GM21367 (cell line): ENCODE measurements at regions not wholly inside any gene's neighbourhood (a gene's known extent, or its start where the extent isn't known, plus 50 kb on each side); places are given as distances from the start of the nearest gene placed in this dataset.

Experiments used
- ATAC-seq: cut with Tn5 transposase; IDR thresholded peaks from one replicate; pipeline ENCODE4 v1.9.1; 2021; ENCODE audit not compliant: unreplicated experiment

DNA sequence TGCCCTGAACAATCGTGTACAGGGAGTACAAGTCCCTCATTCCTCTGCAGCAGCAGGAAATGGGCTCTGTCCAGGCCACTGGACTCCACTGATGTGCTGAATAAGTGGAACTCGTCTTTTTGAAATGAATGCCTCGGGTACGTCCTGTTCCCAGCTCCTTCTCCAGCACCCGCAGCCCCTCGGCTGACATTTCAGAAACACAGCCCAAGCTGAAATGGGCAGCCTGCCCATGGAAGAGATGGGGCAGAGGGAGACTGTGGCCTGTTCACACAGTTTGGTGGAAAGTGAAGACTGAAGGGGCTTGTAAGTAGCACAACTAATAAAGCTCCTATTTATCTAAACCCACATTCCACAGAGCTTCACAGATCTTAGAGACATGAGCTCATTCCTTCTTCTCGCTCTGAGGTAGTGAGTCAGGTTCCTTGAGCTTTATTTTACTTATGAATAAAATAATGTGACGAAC is 498.6 kb downstream of the TXNL1 start:
- ATAC-seq = no peak

- no peak for ATAC-seq
Measured at GRCh38 chr18:56139372-56139771, 499.0 kb downstream of the TXNL1 start.

DNA sequence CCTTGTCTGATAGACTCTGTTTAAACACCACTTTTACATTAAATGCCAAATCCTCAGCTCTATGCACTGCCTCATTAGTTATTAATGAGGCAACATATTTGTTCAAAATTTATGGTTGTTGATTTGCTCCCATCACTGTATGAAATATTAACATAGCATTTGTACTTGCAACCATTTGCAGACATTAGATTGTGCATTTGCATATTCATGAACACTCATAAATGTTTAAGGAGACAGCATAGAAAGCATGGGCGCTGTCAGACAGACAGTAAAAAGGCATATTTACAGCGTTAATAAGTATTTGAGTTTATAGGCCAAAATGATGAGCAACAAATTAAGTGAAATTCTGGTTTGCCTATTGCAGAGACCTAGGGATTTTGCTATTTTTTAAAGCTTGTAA is 502.3 kb downstream of the TXNL1 start:
- ATAC-seq = no peak

GRCh38 chr18:56130481-56130880 is 507.9 kb downstream of the TXNL1 start:
- ATAC-seq = no peak

DNA sequence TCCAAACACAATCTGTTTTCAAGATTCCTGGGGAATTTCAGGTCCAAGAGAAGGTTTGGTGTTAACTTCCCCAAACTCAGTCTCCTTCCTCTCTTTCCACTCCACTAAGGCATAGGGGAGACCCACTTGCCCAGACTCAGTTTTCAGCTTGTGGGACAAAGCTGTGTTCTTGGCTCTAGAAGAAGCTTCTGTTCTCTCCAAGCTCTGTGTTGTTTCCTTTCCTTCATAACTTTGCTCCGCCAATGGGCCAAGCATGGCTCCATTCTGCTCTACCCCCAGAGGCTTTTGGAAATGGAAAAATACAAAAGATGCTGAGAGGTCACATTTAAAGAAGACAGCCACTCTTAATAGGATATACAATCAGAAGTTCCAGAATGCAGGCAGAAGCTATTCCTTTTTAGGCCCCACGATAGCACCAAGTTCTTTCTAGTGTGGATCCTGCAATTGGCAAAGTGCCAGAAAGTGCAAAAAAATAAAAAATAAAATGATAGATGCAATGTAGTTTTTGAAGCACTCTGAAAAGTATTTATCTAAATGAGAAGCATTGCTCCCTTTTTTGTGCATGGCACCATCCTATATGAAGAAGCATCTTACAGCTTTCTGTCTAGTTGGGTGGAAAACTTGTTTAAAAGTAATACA is 510.1 kb downstream of the TXNL1 start:
- no peak for ATAC-seq

DNA sequence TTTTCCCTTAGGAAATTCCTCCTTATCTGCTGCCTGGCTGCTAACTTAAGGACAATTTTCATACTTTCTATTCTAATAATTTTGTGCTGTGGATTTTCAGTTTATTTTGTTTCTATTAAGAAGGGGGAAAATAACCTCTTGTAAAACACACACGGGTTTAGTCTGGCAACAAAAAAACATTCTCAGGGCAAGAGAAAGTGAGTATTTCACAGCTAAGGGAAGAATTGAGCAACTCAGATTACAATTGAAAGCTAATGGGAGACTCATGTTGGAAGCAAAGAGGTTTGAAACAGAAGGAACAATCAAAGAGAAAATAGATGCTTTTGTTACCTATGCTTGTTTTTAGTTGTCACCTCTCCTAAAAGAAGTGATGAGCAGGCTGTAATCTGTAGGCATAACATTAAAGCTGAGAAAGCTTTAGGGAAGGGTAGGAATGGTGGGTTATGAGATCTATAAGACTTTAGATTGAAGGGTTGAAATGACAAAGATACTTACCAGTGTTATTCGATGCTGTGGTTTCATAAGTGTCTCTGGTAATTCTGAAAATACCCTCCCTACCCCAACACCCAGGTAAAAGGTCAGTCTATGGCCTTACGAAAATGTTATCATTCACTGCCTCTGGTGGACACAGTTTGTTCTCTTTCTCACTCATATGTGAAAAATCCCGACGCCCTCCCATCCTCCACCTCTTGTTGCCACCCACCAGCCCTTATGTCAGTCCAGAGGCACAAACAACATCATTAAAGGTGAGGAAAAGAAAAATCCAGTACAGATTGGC is 510.9 kb downstream of the TXNL1 start:
- no peak for ATAC-seq

DNA sequence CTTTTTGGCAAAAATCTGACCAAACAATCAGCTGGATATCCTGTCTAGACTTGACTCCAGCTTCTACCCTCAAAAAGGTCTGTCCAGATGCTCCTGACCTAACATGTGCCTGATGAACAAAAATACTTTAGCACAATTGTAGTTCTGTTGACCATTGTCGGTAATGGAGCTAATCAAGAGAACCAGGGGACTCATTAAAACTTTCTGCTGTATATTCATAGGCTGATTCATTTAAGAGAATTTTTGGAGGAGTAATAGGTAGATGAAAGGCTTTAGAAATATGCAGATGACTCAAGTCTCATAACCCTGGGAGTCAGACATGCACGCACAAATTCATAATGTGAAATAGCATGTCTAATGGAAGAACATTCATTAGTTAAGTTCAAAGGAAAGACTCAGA is 514.2 kb downstream of the TXNL1 start:
- ATAC-seq = no peak

GRCh38 chr18:56121669-56122068 is 516.7 kb downstream of the TXNL1 start:
- no peak for ATAC-seq

DNA sequence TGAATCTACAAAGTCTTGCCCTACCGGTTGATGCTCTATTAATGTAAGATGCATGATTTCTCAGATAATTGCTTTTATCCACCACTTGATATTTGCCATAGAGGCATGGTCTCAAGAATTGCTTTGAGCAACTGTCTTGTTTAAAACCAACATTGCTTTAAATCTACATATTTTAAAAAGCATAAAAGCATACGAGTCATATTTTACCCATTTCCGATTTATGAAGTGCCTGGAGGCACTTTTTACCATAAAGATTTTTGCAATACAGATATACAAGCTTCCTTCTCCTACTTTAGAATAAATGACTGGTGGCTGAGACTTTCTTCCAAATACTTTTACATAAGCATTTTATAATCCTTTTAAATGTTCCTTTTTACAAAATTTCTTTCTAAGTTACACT is 517.6 kb downstream of the TXNL1 start:
- ATAC-seq = no peak

- no peak for ATAC-seq
Measured at GRCh38 chr18:56119681-56120080, 518.7 kb downstream of the TXNL1 start.

- no peak for ATAC-seq
Measured at GRCh38 chr18:56118422-56118821, 520.0 kb downstream of the TXNL1 start.

- ATAC-seq = no peak
Measured at GRCh38 chr18:56115071-56116015, 523.0 kb downstream of the TXNL1 start.

DNA sequence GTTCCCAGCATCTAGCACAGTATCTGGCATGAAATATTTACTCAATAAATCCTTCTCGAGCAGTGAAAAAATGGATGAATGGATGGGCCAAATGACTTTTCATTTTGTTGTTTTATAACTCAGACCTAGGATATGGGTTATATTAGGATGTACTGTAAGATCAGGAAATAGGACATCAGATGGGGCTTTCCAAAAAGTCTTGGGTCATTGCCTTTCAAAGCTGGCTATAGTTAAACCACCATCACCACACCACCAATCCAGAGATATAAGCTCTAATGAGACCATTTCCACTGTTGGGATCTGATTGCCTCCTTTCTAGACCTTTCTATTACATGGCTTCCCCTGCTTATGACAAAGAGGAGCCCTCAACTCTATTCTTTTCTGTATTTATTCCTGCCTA is 525.0 kb upstream of the TCF4 start:
- no peak for ATAC-seq

DNA sequence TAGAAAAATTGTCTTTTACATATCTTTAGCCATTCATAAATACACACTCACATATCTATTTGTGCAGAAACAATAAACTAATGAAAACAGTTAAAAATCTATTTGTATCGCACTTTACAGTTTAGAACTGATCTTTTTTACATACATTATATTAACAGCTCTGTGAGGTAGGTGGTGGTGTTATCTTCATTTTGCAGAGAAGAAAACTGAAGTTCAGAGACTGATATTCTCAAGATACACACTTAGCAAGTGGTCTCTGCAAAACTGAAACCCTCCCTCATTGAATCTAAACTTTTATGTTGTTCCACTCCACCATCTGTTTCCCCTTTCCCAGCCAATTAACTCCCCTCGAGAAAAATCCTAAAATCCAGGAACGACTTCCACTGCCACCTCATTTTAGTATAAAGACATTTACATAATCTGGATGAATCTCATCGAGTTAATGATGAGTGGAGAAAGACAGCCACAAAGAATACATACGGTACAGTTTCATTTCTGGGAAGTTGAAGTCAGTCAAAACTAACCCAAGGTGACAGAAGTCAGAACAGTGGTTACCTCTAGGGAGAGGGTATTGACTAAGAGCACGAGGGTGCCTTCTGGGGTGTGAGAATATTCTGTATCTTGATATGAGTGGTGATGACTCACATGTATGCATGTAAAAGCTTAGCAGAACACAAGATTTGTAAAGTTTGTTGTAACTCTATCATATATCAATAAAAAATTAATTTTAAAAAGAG is 524.2 kb upstream of the TCF4 start:
- peak; percentile 97 for ATAC-seq

GRCh38 chr18:56109757-56110156 is 521.8 kb upstream of the TCF4 start:
- no peak for ATAC-seq

- ATAC-seq = no peak
Measured at GRCh38 chr18:56108478-56109367, 520.7 kb upstream of the TCF4 start.

- ATAC-seq = no peak
Measured at GRCh38 chr18:56107821-56108477, 520.0 kb upstream of the TCF4 start.

DNA sequence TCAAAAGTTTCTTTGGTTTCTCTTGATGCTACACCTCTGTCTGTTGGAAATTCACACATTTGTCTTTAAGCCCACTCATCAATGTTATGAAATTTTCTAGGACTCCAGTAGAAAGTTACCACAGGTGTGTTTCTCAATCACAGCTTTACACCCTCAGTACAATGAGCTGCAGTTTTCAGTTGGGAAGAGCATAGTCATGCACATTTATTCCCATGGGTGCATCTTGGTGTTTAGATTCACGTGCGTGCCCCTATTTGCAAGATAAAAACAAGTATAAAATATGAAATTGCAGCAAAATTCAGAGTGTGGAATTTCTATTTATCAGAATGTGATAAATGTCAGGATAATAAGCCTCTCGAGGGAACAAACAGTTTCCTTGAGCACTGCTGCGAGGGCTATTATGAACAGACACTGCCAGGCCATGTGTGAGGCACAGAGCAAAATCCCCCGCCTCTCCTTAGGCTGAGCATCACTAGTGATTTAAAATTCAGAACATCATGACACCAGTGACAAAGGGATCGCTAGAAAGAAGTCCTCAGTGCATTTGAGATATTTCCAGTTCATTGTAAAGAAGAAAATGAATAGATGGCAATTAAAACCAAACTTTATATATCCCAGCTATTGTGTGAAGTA is 512.2 kb upstream of the TCF4 start:
- ATAC-seq = no peak

DNA sequence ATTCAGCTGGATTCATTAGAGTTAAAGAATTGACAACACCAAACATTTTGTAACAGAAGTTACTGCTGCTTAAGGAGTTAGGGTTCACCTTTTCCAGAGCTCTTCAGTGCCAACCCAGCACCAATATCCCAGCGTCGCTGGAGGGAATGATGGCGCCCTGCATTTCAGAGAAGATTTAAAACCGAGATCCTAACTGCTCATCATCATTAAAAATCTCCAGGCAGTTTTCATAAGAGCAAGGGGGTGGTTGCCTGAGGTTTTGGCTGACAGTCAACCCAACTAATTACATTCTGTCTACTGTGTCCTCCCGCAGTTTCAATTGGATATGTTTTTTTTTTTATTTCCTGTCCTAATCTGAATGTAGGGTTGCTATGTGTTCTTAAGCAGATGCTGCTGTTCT is 509.6 kb upstream of the TCF4 start:
- no peak for ATAC-seq
